Epithelial cell of proximal tubule (primary cell): ENCODE measurements at regions not wholly inside any gene's neighbourhood (a gene's known extent, or its start where the extent isn't known, plus 50 kb on each side); places are given as distances from the start of the nearest gene placed in this dataset.

Experiments
- DNase-seq: peaks from one replicate; pipeline ENCODE4 v3.0.0-alpha.2; 2011; ENCODE audit warnings: low read depth
- H3K4me3 ChIP-seq: 2 replicates; pipeline ENCODE4 v1.5.1; 2011; ENCODE audit warnings: low read depth, mild to moderate bottlenecking, low read length
- TF ChIP-seq, protein P1 (sequence below): conservative IDR thresholded peaks from 2 replicates; pipeline ENCODE4 v1.5.1; 2012; ENCODE audit warnings: low read depth, mild to moderate bottlenecking, low read length

- H3K4me3 ChIP-seq: no peak overlapping the region
- DNase-seq: no peak
- TF ChIP-seq, protein P1, sequence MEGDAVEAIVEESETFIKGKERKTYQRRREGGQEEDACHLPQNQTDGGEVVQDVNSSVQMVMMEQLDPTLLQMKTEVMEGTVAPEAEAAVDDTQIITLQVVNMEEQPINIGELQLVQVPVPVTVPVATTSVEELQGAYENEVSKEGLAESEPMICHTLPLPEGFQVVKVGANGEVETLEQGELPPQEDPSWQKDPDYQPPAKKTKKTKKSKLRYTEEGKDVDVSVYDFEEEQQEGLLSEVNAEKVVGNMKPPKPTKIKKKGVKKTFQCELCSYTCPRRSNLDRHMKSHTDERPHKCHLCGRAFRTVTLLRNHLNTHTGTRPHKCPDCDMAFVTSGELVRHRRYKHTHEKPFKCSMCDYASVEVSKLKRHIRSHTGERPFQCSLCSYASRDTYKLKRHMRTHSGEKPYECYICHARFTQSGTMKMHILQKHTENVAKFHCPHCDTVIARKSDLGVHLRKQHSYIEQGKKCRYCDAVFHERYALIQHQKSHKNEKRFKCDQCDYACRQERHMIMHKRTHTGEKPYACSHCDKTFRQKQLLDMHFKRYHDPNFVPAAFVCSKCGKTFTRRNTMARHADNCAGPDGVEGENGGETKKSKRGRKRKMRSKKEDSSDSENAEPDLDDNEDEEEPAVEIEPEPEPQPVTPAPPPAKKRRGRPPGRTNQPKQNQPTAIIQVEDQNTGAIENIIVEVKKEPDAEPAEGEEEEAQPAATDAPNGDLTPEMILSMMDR: no peak
These were observed 66.0 kb upstream of the ADRA2C start for GRCh38 chr4:3700223-3700622.

GRCh38 chr4:3699678-3700077, 66.5 kb upstream of the ADRA2C start:
- DNase-seq: no peak
- H3K4me3 ChIP-seq: no peak overlapping the region
- TF ChIP-seq, protein P1: no peak

GRCh38 chr4:3699261-3699660, 66.9 kb upstream of the ADRA2C start:
- no peak overlapping the region for H3K4me3 ChIP-seq
- TF ChIP-seq, protein P1: no peak
- DNase-seq: no peak

DNA sequence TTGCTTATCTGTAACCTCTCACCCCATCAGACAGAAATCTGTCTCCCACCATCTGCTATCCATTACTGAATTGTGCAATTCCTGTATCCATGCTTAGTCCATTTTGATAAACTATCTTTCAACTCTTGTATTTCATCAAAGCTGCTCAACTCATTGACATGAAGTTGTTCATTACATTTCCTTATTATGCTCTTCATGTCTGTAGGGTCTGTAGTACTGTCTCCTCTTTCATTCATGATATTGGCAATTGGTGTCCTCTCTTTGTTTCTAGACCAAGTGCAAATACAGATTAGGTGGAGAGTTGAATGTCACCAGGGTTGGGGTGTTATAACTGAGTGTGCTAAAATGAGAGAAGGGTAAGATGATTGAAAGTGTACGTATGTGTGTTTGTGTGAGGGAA, 69.2 kb upstream of the ADRA2C start:
- no peak for DNase-seq
- TF ChIP-seq, protein P1: no peak
- H3K4me3 ChIP-seq: no peak overlapping the region

- DNase-seq: no peak
- no peak overlapping the region for H3K4me3 ChIP-seq
- TF ChIP-seq, protein P1: no peak
These were observed 75.5 kb upstream of the ADRA2C start for GRCh38 chr4:3690551-3691152.

- H3K4me3 ChIP-seq: no peak overlapping the region
- DNase-seq: no peak
- TF ChIP-seq, protein P1: no peak
These were observed 76.3 kb upstream of the ADRA2C start for GRCh38 chr4:3689576-3690550.
